H9 (cell line): ENCODE measurements at regions not wholly inside any gene's neighbourhood (a gene's known extent, or its start where the extent isn't known, plus 50 kb on each side); places are given as distances from the start of the nearest gene placed in this dataset.

ENCODE experiments used
- DNase-seq: peaks from one replicate; pipeline ENCODE4 v3.0.0-alpha.2; 2017
- H2AFZ ChIP-seq: one replicate; pipeline ENCODE4 v1.6.1; 2013; ENCODE audit warnings: mild to moderate bottlenecking, low read length, control low read depth, moderate library complexity
- H2AK5ac ChIP-seq: 2 replicates; pipeline ENCODE4 v1.6.1; 2013; ENCODE audit warnings: low read length, control low read depth, mixed read lengths; ENCODE audit not compliant: insufficient read length
- H2BK120ac ChIP-seq: one replicate; pipeline ENCODE4 v1.6.1; 2013; ENCODE audit warnings: low read depth, mild to moderate bottlenecking, low read length, control low read depth, inconsistent platforms; ENCODE audit not compliant: poor library complexity, severe bottlenecking
- H2BK12ac ChIP-seq: 2 replicates; pipeline ENCODE4 v1.6.1; 2013; ENCODE audit warnings: low read length, control low read depth, mixed read lengths, low read depth; ENCODE audit not compliant: insufficient read length
- H2BK15ac ChIP-seq: 2 replicates; pipeline ENCODE4 v1.6.1; 2013; ENCODE audit warnings: low read depth, low read length, control low read depth
- H2BK20ac ChIP-seq: one replicate; pipeline ENCODE4 v1.6.1; 2013; ENCODE audit warnings: low read depth, mild to moderate bottlenecking, low read length, control low read depth, inconsistent platforms; ENCODE audit not compliant: poor library complexity, severe bottlenecking
- H2BK5ac ChIP-seq: 2 replicates; pipeline ENCODE4 v1.6.1; 2013; ENCODE audit warnings: low read length, control low read depth, mixed read lengths; ENCODE audit not compliant: insufficient read length
- H3K14ac ChIP-seq: 2 replicates; pipeline ENCODE4 v1.6.1; 2013; ENCODE audit warnings: low read length, control low read depth; ENCODE audit not compliant: insufficient read depth
- H3K18ac ChIP-seq: 2 replicates; pipeline ENCODE4 v1.6.1; 2013; ENCODE audit warnings: low read depth, mild to moderate bottlenecking, mixed read lengths, low read length, control low read depth; ENCODE audit not compliant: insufficient read length
- H3K23ac ChIP-seq: 2 replicates; pipeline ENCODE4 v1.6.1; 2013; ENCODE audit warnings: low read length, control low read depth, mixed read lengths, low read depth; ENCODE audit not compliant: insufficient read length
- H3K23me2 ChIP-seq: 2 replicates; pipeline ENCODE4 v1.6.1; 2013; ENCODE audit warnings: low read depth, mild to moderate bottlenecking, mixed read lengths, low read length, control low read depth; ENCODE audit not compliant: insufficient read length, poor library complexity, severe bottlenecking
- H3K27ac ChIP-seq: 2 replicates; pipeline ENCODE4 v1.5.1; 2013; ENCODE audit warnings: low read length, control low read depth, mixed read lengths, low read depth; ENCODE audit not compliant: insufficient read length
- H3K27me3 ChIP-seq: 2 replicates; pipeline ENCODE4 v1.6.1; 2013; ENCODE audit warnings: low read length, control low read depth, inconsistent platforms; ENCODE audit not compliant: insufficient read depth
- H3K4ac ChIP-seq: 2 replicates; pipeline ENCODE4 v1.6.1; 2013; ENCODE audit warnings: low read depth, mild to moderate bottlenecking, control low read depth, inconsistent platforms, low read length, moderate library complexity
- H3K4me1 ChIP-seq: 2 replicates; pipeline ENCODE4 v1.6.1; 2013; ENCODE audit warnings: low read length, control low read depth, inconsistent platforms; ENCODE audit not compliant: insufficient read depth
- H3K4me2 ChIP-seq: 2 replicates; pipeline ENCODE4 v1.6.1; 2013; ENCODE audit warnings: low read length, control low read depth, mixed read lengths; ENCODE audit not compliant: insufficient read length, insufficient read depth
- H3K56ac ChIP-seq: 2 replicates; pipeline ENCODE4 v1.6.1; 2013; ENCODE audit warnings: low read depth, mild to moderate bottlenecking, mixed read lengths, low read length, control low read depth; ENCODE audit not compliant: insufficient read length
- H3K79me1 ChIP-seq: 2 replicates; pipeline ENCODE4 v1.6.1; 2013; ENCODE audit warnings: low read depth, mild to moderate bottlenecking, moderate library complexity, low read length, control low read depth, inconsistent platforms; ENCODE audit not compliant: insufficient read depth, poor library complexity, severe bottlenecking
- H3K79me2 ChIP-seq: 2 replicates; pipeline ENCODE4 v1.6.1; 2013; ENCODE audit warnings: low read length, control low read depth, inconsistent platforms; ENCODE audit not compliant: insufficient read depth
- H3K9ac ChIP-seq: 2 replicates; pipeline ENCODE4 v1.6.1; 2013; ENCODE audit warnings: low read length, control low read depth, mixed read lengths; ENCODE audit not compliant: insufficient read length; ENCODE audit errors: extremely low read depth
- H3K9me3 ChIP-seq: one replicate; pipeline ENCODE4 v1.6.1; 2013; ENCODE audit warnings: low read depth, low read length, inconsistent platforms; ENCODE audit not compliant: control insufficient read depth
- H3T11ph ChIP-seq: one replicate; pipeline ENCODE4 v1.6.1; 2013; ENCODE audit warnings: mild to moderate bottlenecking, low read length, control low read depth, inconsistent platforms
- H4K20me1 ChIP-seq: one replicate; pipeline ENCODE4 v1.6.1; 2013; ENCODE audit not compliant: control insufficient read depth, insufficient read length, insufficient read depth
- H4K5ac ChIP-seq: 2 replicates; pipeline ENCODE4 v1.6.1; 2013; ENCODE audit warnings: low read depth, mild to moderate bottlenecking, mixed read lengths, low read length, control low read depth; ENCODE audit not compliant: insufficient read length
- H4K8ac ChIP-seq: replicated peaks from 2 replicates; pipeline ENCODE4 v1.6.1; 2013; ENCODE audit warnings: low read length, control low read depth, mixed read lengths, low read depth; ENCODE audit not compliant: insufficient read length
- H4K91ac ChIP-seq: 2 replicates; pipeline ENCODE4 v1.6.1; 2013; ENCODE audit warnings: low read depth, mild to moderate bottlenecking, moderate library complexity, mixed read lengths, low read length, control low read depth; ENCODE audit not compliant: insufficient read length
- H3K27ac Mint-ChIP-seq, 3 experiments: 2 replicates in 2 of 3; 3 replicates in 1 of 3; pipeline ENCODE4 v1.8.0; 2020 to 2021; ENCODE audit warnings: mixed read lengths in 3 of 3, mild to moderate bottlenecking in 1 of 3, moderate library complexity in 1 of 3
- H3K27me3 Mint-ChIP-seq: 2 replicates; pipeline ENCODE4 v1.8.0; 2021; ENCODE audit warnings: low read depth, mild to moderate bottlenecking, moderate library complexity, mixed read lengths
- H3K36me3 Mint-ChIP-seq, 3 experiments: 2 replicates in 2 of 3; 3 replicates in 1 of 3; pipeline ENCODE4 v1.8.0; 2020 to 2021; ENCODE audit warnings: low read depth in 3 of 3, mixed read lengths in 3 of 3; ENCODE audit not compliant: insufficient read depth in 1 of 3
- H3K4me1 Mint-ChIP-seq, 2 experiments: 2 replicates each; pipeline ENCODE4 v1.8.0; 2020; ENCODE audit warnings: mixed read lengths in 2 of 2
- H3K4me3 Mint-ChIP-seq, 2 experiments: 2 replicates in 1 of 2; 3 replicates in 1 of 2; pipeline ENCODE4 v1.8.0; 2020 to 2021; ENCODE audit warnings: mild to moderate bottlenecking in 2 of 2, mixed read lengths in 2 of 2, moderate library complexity in 1 of 2
- H3K9me3 Mint-ChIP-seq, 2 experiments: 2 replicates in 1 of 2; 3 replicates in 1 of 2; pipeline ENCODE4 v1.8.0; 2020; ENCODE audit warnings: mild to moderate bottlenecking in 2 of 2, mixed read lengths in 2 of 2, moderate library complexity in 1 of 2
- CTCF ChIP-seq: fragments of 200-600 bp; sonication (generic); conservative IDR thresholded peaks from 3 replicates; pipeline ENCODE4 v1.8.0; 2021; ENCODE audit warnings: antibody characterized with exemption, mild to moderate bottlenecking
- WGBS: extraction: QIAGEN DNeasy Blood & Tissue Kit; methylation state at CpG from one replicate; pipeline ENCODE4 v1.1.7; 2013; ENCODE audit warnings: missing lambda C conversion rate, low lambda C conversion rate, mixed read lengths; ENCODE audit not compliant: insufficient read length; ENCODE audit errors: extremely low coverage; 5-methylcytosine and 5-hydroxymethylcytosine counted together

GRCh38 chr21:22056904-22057303 lies 1058.7 kb downstream of the NCAM2 start:
- Histone ChIP-seq H3K27ac (no peak overlapping the region), H4K5ac (no peak overlapping the region), H3K79me2 (no peaks in the 10 kb centered on the region), H3K4me2 (no peak overlapping the region), H4K8ac (no peak overlapping the region), H3K27me3 (no peaks in the 10 kb centered on the region), H3K18ac (no peak overlapping the region), H2BK120ac (no peak overlapping the region), H3K79me1 (no peaks in the 10 kb centered on the region), H2BK5ac (no peak overlapping the region), H3K4me1 (no peaks in the 10 kb centered on the region), H3K56ac (no peak overlapping the region), H4K20me1 (no peaks in the 10 kb centered on the region), H2BK20ac (no peak overlapping the region), H2AFZ (no peak overlapping the region), H3K14ac (no peak overlapping the region), H3K23me2 (no peaks in the 10 kb centered on the region), H2BK15ac (no peak overlapping the region), H2BK12ac (no peak overlapping the region), H3K4ac (no peak overlapping the region), H3T11ph (no peak overlapping the region), H3K9me3 (no peaks in the 10 kb centered on the region), H2AK5ac (no peak overlapping the region), H3K9ac (no peak overlapping the region), H4K91ac (no peak overlapping the region), H3K23ac (no peak overlapping the region)
- Mint-ChIP-seq H3K36me3 (peaks cover 0 to 5% (median 0%) of the 10 kb centered on the region in 3 experiments; a peak in 1 of 7 replicates), H3K9me3 (peaks cover 0 to 4% of the 10 kb centered on the region in 2 experiments; a peak in 1 of 5 replicates), H3K27me3 (no peaks in the 10 kb centered on the region), H3K4me1 (no peaks in the 10 kb centered on the region), H3K27ac (no peak overlapping the region), H3K4me3 (no peak overlapping the region)
- no peak for DNase-seq
- WGBS, result no CpG with 5 or more reads among the region's 5 CpGs
- TF ChIP-seq CTCF, result no peak
